Liver (tissue), 8 donors: ENCODE measurements at regions not wholly inside any gene's neighbourhood (a gene's known extent, or its start where the extent isn't known, plus 50 kb on each side); places are given as distances from the start of the nearest gene placed in this dataset.
A peak's percentile ranks its signal among the peaks of the same experiment; 100 is the strongest.

Source experiments
- DNase-seq: peaks from one replicate; pipeline ENCODE4 v3.0.0-alpha.2; 2017; ENCODE audit warnings: low spot score
- H3K27ac ChIP-seq, 2 donors: one replicate each; pipeline ENCODE4 v1.7.0; 2013; ENCODE audit warnings: inconsistent platforms in 2 of 2, low read length in 2 of 2, control low read depth in 1 of 2, low read depth in 1 of 2, mild to moderate bottlenecking in 1 of 2
- H3K27me3 ChIP-seq, 4 donors: one replicate each; pipeline versions ENCODE4 v1.6.1 to v1.7.0; 2013; ENCODE audit warnings: low read length in 3 of 4, inconsistent platforms in 1 of 4, mild to moderate bottlenecking in 1 of 4, moderate library complexity in 1 of 4; ENCODE audit not compliant: control insufficient read depth in 4 of 4, insufficient read depth in 4 of 4
- H3K36me3 ChIP-seq, 4 donors: one replicate each; pipeline versions ENCODE4 v1.6.1 to v1.7.0; 2013; ENCODE audit warnings: low read length in 3 of 4, mild to moderate bottlenecking in 3 of 4, low read depth in 1 of 4, moderate library complexity in 1 of 4; ENCODE audit not compliant: control insufficient read depth in 4 of 4, insufficient read depth in 3 of 4
- H3K4me1 ChIP-seq, 4 donors: one replicate each; pipeline versions ENCODE4 v1.6.1 to v1.7.0; 2013; ENCODE audit warnings: low read length in 3 of 4, mild to moderate bottlenecking in 3 of 4, moderate library complexity in 1 of 4; ENCODE audit not compliant: control insufficient read depth in 4 of 4, insufficient read depth in 4 of 4
- H3K4me3 ChIP-seq, 3 donors: one replicate each; pipeline versions ENCODE4 v1.6.1 to v1.7.0; 2013; ENCODE audit warnings: low read length in 3 of 3, control low read depth in 1 of 3, low read depth in 1 of 3, mild to moderate bottlenecking in 1 of 3
- H3K9ac ChIP-seq, 2 donors: one replicate each; pipeline ENCODE4 v1.7.0; 2013; ENCODE audit warnings: low read length in 2 of 2, mild to moderate bottlenecking in 2 of 2, moderate library complexity in 2 of 2, control low read depth in 1 of 2, low read depth in 1 of 2
- H3K9me3 ChIP-seq, 4 donors: one replicate each; pipeline versions ENCODE4 v1.6.1 to v1.7.0; 2013; ENCODE audit warnings: low read length in 3 of 4; ENCODE audit not compliant: control insufficient read depth in 4 of 4
- ATF3 ChIP-seq: IDR thresholded peaks from 2 replicates; pipeline ENCODE4 v1.6.1; 2016; ENCODE audit warnings: antibody characterized with exemption
- CTCF ChIP-seq: fragments of 150-350 bp; IDR thresholded peaks from 2 replicates; pipeline ENCODE4 v1.5.1; 2017; ENCODE audit warnings: improper control_type of control experiment, low read depth, low read length; ENCODE audit not compliant: missing input control
- EGR1 ChIP-seq, 2 donors: IDR thresholded peaks; 2 replicates each; pipeline ENCODE4 v1.6.1; 2016 to 2018; ENCODE audit warnings: antibody characterized with exemption in 2 of 2, low read depth in 2 of 2
- FOXA2 ChIP-seq: IDR thresholded peaks from 2 replicates; pipeline ENCODE4 v1.6.1; 2016; ENCODE audit warnings: antibody characterized with exemption
- GABPA ChIP-seq, 2 donors: IDR thresholded peaks in 1 of 2; conservative IDR thresholded peaks in 1 of 2; 2 replicates each; pipeline ENCODE4 v1.6.1; 2016; ENCODE audit warnings: antibody characterized with exemption in 2 of 2, mild to moderate bottlenecking in 1 of 2, moderate library complexity in 1 of 2
- HNF4A ChIP-seq, 2 donors: conservative IDR thresholded peaks; 2 replicates each; pipeline ENCODE4 v1.6.1; 2016; ENCODE audit warnings: antibody characterized with exemption in 2 of 2, mild to moderate bottlenecking in 2 of 2
- HNF4G ChIP-seq: IDR thresholded peaks from 2 replicates; pipeline ENCODE4 v1.6.1; 2016; ENCODE audit warnings: antibody characterized with exemption
- JUND ChIP-seq, 2 donors: IDR thresholded peaks; 2 replicates each; pipeline ENCODE4 v1.6.1; 2016; ENCODE audit warnings: antibody characterized with exemption in 2 of 2
- MAX ChIP-seq: IDR thresholded peaks from 2 replicates; pipeline ENCODE4 v1.6.1; 2016; ENCODE audit warnings: antibody characterized with exemption
- NR2F2 ChIP-seq: IDR thresholded peaks from 2 replicates; pipeline ENCODE4 v1.6.1; 2016; ENCODE audit warnings: antibody characterized with exemption
- RAD21 ChIP-seq, 2 donors: IDR thresholded peaks; 2 replicates each; pipeline ENCODE4 v1.6.1; 2016; ENCODE audit warnings: antibody characterized with exemption in 2 of 2, mild to moderate bottlenecking in 2 of 2
- REST ChIP-seq: IDR thresholded peaks from 2 replicates; pipeline ENCODE4 v1.6.1; 2016; ENCODE audit warnings: antibody characterized with exemption, mild to moderate bottlenecking
- RXRA ChIP-seq, 2 donors: IDR thresholded peaks; 2 replicates each; pipeline ENCODE4 v1.6.1; 2017 to 2018; ENCODE audit warnings: antibody characterized with exemption in 2 of 2, mild to moderate bottlenecking in 1 of 2
- SP1 ChIP-seq: IDR thresholded peaks from 2 replicates; pipeline ENCODE4 v1.6.1; 2018; ENCODE audit warnings: antibody characterized with exemption, mild to moderate bottlenecking
- YY1 ChIP-seq: IDR thresholded peaks from 2 replicates; pipeline ENCODE4 v1.6.1; 2016; ENCODE audit warnings: antibody characterized with exemption, mild to moderate bottlenecking
- ZBTB33 ChIP-seq: IDR thresholded peaks from 2 replicates; pipeline ENCODE4 v1.6.1; 2016; ENCODE audit warnings: antibody characterized with exemption
- whole genome bisulfite sequencing: extraction: QIAGEN DNeasy Blood & Tissue Kit; methylation state at CpG from one replicate; pipeline ENCODE4 v1.1.7; 2013; 5-methylcytosine and 5-hydroxymethylcytosine counted together
- donor health status: healthy.
- donor health status: healthy.
- donor health status: healthy.
- donor health status: healthy.
- donor health status: healthy.

GRCh38 chr9:93818827-93819472, 136.2 kb downstream of the BARX1 start:
- Histone ChIP-seq H3K36me3 (no peaks in the 10 kb centered on the region), H3K4me1 (no peaks in the 10 kb centered on the region), H3K9me3 (peaks cover 0 to 4% (median 0%) of the 10 kb centered on the region in 4 donors), H3K27ac (no peak overlapping the region), H3K9ac (no peak overlapping the region), H3K4me3 (no peak overlapping the region), H3K27me3 (peaks cover 0 to 17% (median 1%) of the 10 kb centered on the region in 4 donors)
- 65% methylated on average over 17 of the region's 17 CpGs for WGBS
- no peak for TF ChIP-seq REST
- no peak for TF ChIP-seq FOXA2
- no peak for TF ChIP-seq EGR1 (IDR thresholded peaks at IDR 0.05; ENCODE audit: low read depth in 2 of 2)
- no peak for TF ChIP-seq CTCF
- no peak for TF ChIP-seq YY1
- no peak for TF ChIP-seq MAX
- TF ChIP-seq GABPA (IDR thresholded peaks at IDR 0.05 in 1 of 2, conservative IDR thresholded peaks at IDR 0.05 in 1 of 2) = no peak
- no peak for TF ChIP-seq RXRA (IDR thresholded peaks at IDR 0.05)
- no peak for TF ChIP-seq HNF4A (conservative IDR thresholded peaks at IDR 0.05)
- TF ChIP-seq HNF4G = no peak
- no peak for TF ChIP-seq JUND (IDR thresholded peaks at IDR 0.05)
- TF ChIP-seq NR2F2 = no peak
- TF ChIP-seq RAD21 (IDR thresholded peaks at IDR 0.05) = no peak
- no peak for TF ChIP-seq ZBTB33
- DNase-seq = peak; percentile 26

GRCh38 chr9:93818237-93818636, 136.9 kb downstream of the BARX1 start:
- peaks cover 0 to 4% (median 0%) of the 10 kb centered on the region in 4 donors for H3K9me3 ChIP-seq
- peaks cover 0 to 17% (median 1%) of the 10 kb centered on the region in 4 donors for H3K27me3 ChIP-seq
- TF ChIP-seq SP1 (no peak), MAX (no peak), ATF3 (no peak), RXRA (IDR thresholded peaks at IDR 0.05) (no peak), HNF4A (conservative IDR thresholded peaks at IDR 0.05) (no peak), EGR1 (IDR thresholded peaks at IDR 0.05; ENCODE audit: low read depth in 2 of 2) (no peak), RAD21 (IDR thresholded peaks at IDR 0.05) (no peak)
- H3K4me3 ChIP-seq = no peak overlapping the region
- H3K9ac ChIP-seq = no peak overlapping the region
- no peak overlapping the region for H3K27ac ChIP-seq
- H3K4me1 ChIP-seq = no peaks in the 10 kb centered on the region
- no peaks in the 10 kb centered on the region for H3K36me3 ChIP-seq
- no peak for DNase-seq
